SK-N-SH (cell line): ENCODE measurements at regions not wholly inside any gene's neighbourhood (a gene's known extent, or its start where the extent isn't known, plus 50 kb on each side); places are given as distances from the start of the nearest gene placed in this dataset.

ENCODE experiments used
- CTCF ChIA-PET: fragments of 300-600, 350-600 bp; formaldehyde crosslinking; extraction: SDS; loops from one replicate; lab custom pipeline; 2021; lab: Yijun Ruan, JAX
- POLR2A ChIA-PET: fragments of 350-600 bp; sonication (Branson Sonifier 250); formaldehyde crosslinking; extraction: SDS; loops from one replicate; lab custom pipeline; 2020; ENCODE audit warnings: antibody characterized with exemption, inconsistent platforms; lab: Yijun Ruan, JAX
- DNase-seq: peaks from one replicate; pipeline ENCODE4 v3.0.0; 2012
- H2AFZ ChIP-seq: fragments of 200-600 bp; sonication (generic); 2 replicates; pipeline ENCODE4 v1.8.1; 2016; ENCODE audit warnings: antibody characterized with exemption, mild to moderate bottlenecking, low read depth
- H3F3A ChIP-seq: fragments of 200-600 bp; sonication (generic); replicated peaks from 2 replicates; pipeline ENCODE3; 2016; ENCODE audit warnings: antibody characterized with exemption, mild to moderate bottlenecking; ENCODE audit not compliant: insufficient read depth
- H3K27ac ChIP-seq, 2 experiments: fragments of 200-500 bp in 1 of 2; fragments of 200-600 bp in 1 of 2; sonication (Bioruptor generic) in 1 of 2; sonication (generic), shearing (Covaris generic) in 1 of 2; 2 replicates each; pipeline versions ENCODE4 v1.5.1 to v1.6.1; 2014 to 2016; ENCODE audit warnings: low read depth in 2 of 2, inconsistent platforms in 1 of 2, low read length in 1 of 2, mild to moderate bottlenecking in 1 of 2, mixed read lengths in 1 of 2
- H3K27me3 ChIP-seq: fragments of 200-600 bp; sonication (generic), shearing (Covaris generic); 2 replicates; pipeline ENCODE4 v1.6.1; 2016; ENCODE audit warnings: mixed run types; ENCODE audit not compliant: insufficient read depth
- H3K36me3 ChIP-seq, 2 experiments: fragments of 200-500 bp in 1 of 2; fragments of 200-600 bp in 1 of 2; sonication (Bioruptor generic) in 1 of 2; sonication (generic) in 1 of 2; replicated peaks in 1 of 2; 2 replicates each; pipeline versions ENCODE3 to v1.5.1; 2014 to 2016; ENCODE audit warnings: low read length in 1 of 2, mild to moderate bottlenecking in 1 of 2; ENCODE audit not compliant: insufficient read depth in 2 of 2, control insufficient read depth in 1 of 2
- H3K4me1 ChIP-seq, 2 experiments: fragments of 200-500 bp in 1 of 2; fragments of 200-600 bp in 1 of 2; sonication (Bioruptor generic) in 1 of 2; sonication (generic), shearing (Covaris generic) in 1 of 2; 2 replicates each; pipeline versions ENCODE4 v1.5.1 to v1.6.1; 2014 to 2016; ENCODE audit warnings: low read depth in 1 of 2, low read length in 1 of 2, mixed run types in 1 of 2; ENCODE audit not compliant: insufficient read depth in 2 of 2, control insufficient read depth in 1 of 2
- H3K4me2 ChIP-seq: fragments of 200-600 bp; sonication (generic), shearing (Covaris generic); 2 replicates; pipeline ENCODE4 v1.6.1; 2017; ENCODE audit warnings: mixed run types
- H3K4me3 ChIP-seq, 2 experiments: fragments of 200-500 bp in 1 of 2; fragments of 200-600 bp in 1 of 2; sonication (Bioruptor generic) in 1 of 2; sonication (generic), shearing (Covaris generic) in 1 of 2; 2 replicates each; pipeline versions ENCODE4 v1.5.1 to v1.8.1; 2014 to 2016; ENCODE audit warnings: low read depth in 2 of 2, inconsistent platforms in 1 of 2, low read length in 1 of 2, mild to moderate bottlenecking in 1 of 2, mixed read lengths in 1 of 2, moderate library complexity in 1 of 2
- H3K79me2 ChIP-seq: fragments of 200-600 bp; sonication (generic); 2 replicates; pipeline ENCODE4 v1.8.1; 2017; ENCODE audit warnings: mild to moderate bottlenecking; ENCODE audit not compliant: insufficient read depth
- H3K9ac ChIP-seq: fragments of 200-600 bp; sonication (generic); 2 replicates; pipeline ENCODE4 v1.6.1; 2017; ENCODE audit warnings: mixed run types
- H3K9me2 ChIP-seq: fragments of 200-600 bp; sonication (generic); 2 replicates; pipeline ENCODE4 v1.6.1; 2017; ENCODE audit warnings: mixed run types
- H3K9me3 ChIP-seq: fragments of 200-600 bp; sonication (generic); 2 replicates; pipeline ENCODE4 v1.6.1; 2017; ENCODE audit warnings: mixed run types, mild to moderate bottlenecking, moderate library complexity
- H4K20me1 ChIP-seq: fragments of 200-600 bp; sonication (generic); 2 replicates; pipeline ENCODE4 v1.6.1; 2017; ENCODE audit warnings: mild to moderate bottlenecking, mixed run types; ENCODE audit not compliant: insufficient read depth
- EP300 ChIP-seq, 2 experiments: IDR thresholded peaks; 2 replicates each; pipeline versions ENCODE4 v1.4.0 to v1.6.1; 2012; ENCODE audit warnings: borderline replicate concordance in 1 of 2, low read depth in 1 of 2, low read length in 1 of 2
- FOSL2 ChIP-seq: IDR thresholded peaks from 2 replicates; pipeline ENCODE4 v1.4.0; 2012; ENCODE audit warnings: low read depth, mild to moderate bottlenecking, moderate library complexity, borderline replicate concordance
- GABPA ChIP-seq: IDR thresholded peaks from 2 replicates; pipeline ENCODE4 v1.4.0; 2012; ENCODE audit warnings: low read depth, mild to moderate bottlenecking
- GATA2 ChIP-seq: sonication (generic); formaldehyde crosslinking; IDR thresholded peaks from 2 replicates; pipeline ENCODE4 v1.5.0; 2020; ENCODE audit warnings: mild to moderate bottlenecking, missing genetic modification reagents
- IRF3 ChIP-seq: fragments of 150-350 bp; IDR thresholded peaks from 2 replicates; pipeline ENCODE4 v1.6.1; 2016; ENCODE audit warnings: mild to moderate bottlenecking, low read depth, low read length
- JUND ChIP-seq: IDR thresholded peaks from 2 replicates; pipeline ENCODE4 v1.4.0; 2012
- MEF2A ChIP-seq: IDR thresholded peaks from 2 replicates; pipeline ENCODE4 v1.4.0; 2012; ENCODE audit warnings: low read depth, borderline replicate concordance
- POLR2AphosphoS5 ChIP-seq: IDR thresholded peaks from 2 replicates; pipeline ENCODE4 v1.6.1; 2012; ENCODE audit warnings: low read depth, low read length
- REST ChIP-seq: IDR thresholded peaks from 2 replicates; pipeline ENCODE4 v1.6.1; 2012; ENCODE audit warnings: mild to moderate bottlenecking, low read depth, low read length, moderate library complexity
- TAF1 ChIP-seq: IDR thresholded peaks from 2 replicates; pipeline ENCODE4 v1.6.1; 2012; ENCODE audit warnings: low read depth, mild to moderate bottlenecking, low read length, moderate library complexity, borderline replicate concordance
- TEAD4 ChIP-seq: IDR thresholded peaks from 2 replicates; pipeline ENCODE4 v1.4.0; 2012; ENCODE audit warnings: mild to moderate bottlenecking, borderline replicate concordance; ENCODE audit not compliant: insufficient read depth
- YY1 ChIP-seq: IDR thresholded peaks from 2 replicates; pipeline ENCODE4 v1.4.0; 2012; ENCODE audit warnings: low read depth, mild to moderate bottlenecking
- WGBS: methylation state at CpG from one replicate; pipeline ENCODE4 v1.1.6; 2017; ENCODE audit warnings: low lambda C conversion rate; 5-methylcytosine and 5-hydroxymethylcytosine counted together
- TF ChIP-seq, protein P1 (sequence below): IDR thresholded peaks from 2 replicates; pipeline ENCODE4; 2012
- TF ChIP-seq, protein P2 (sequence below): IDR thresholded peaks from 2 replicates; pipeline ENCODE4 v1.4.0; 2012; ENCODE audit warnings: low read depth, borderline replicate concordance
- TF ChIP-seq, protein P3 (sequence below): fragments of 150-350 bp; IDR thresholded peaks from 2 replicates; pipeline ENCODE4 v1.6.1; 2017; ENCODE audit warnings: antibody characterized with exemption, low read length, low read depth, borderline replicate concordance
- TF ChIP-seq, protein P4 (sequence below): fragments of 200-600 bp; sonication (generic); IDR thresholded peaks from 2 replicates; pipeline ENCODE4 v1.6.1; 2017; ENCODE audit warnings: antibody characterized with exemption, mild to moderate bottlenecking, moderate library complexity

- WGBS = 94% methylated on average over 12 of the region's 12 CpGs
- POLR2A ChIA-PET = no interaction called here
- TF ChIP-seq IRF3 = no peak
- TF ChIP-seq, all 33 proteins: peak for 0
- H3K36me3 ChIP-seq = no peaks in the 10 kb centered on the region
- H2AFZ ChIP-seq = no peak overlapping the region
- peaks cover 0 to 5% of the 10 kb centered on the region in 2 experiments; a peak in 1 of 4 replicates for H3K4me1 ChIP-seq
- H3K4me2 ChIP-seq = no peak overlapping the region
- no peak overlapping the region for H3K4me3 ChIP-seq
- no peaks in the 10 kb centered on the region for H3K9me2 ChIP-seq
- no peaks in the 10 kb centered on the region for H4K20me1 ChIP-seq
- CTCF ChIA-PET = no interaction called here
- no peaks in the 10 kb centered on the region for H3K79me2 ChIP-seq
- DNase-seq = no peak
- peaks cover 9% of the 10 kb centered on the region for H3F3A ChIP-seq
- no peak overlapping the region for H3K9ac ChIP-seq
- no peak overlapping the region for H3K27ac ChIP-seq
- H3K27me3 ChIP-seq = no peaks in the 10 kb centered on the region
- no peaks in the 10 kb centered on the region for H3K9me3 ChIP-seq
These were observed 220.8 kb downstream of the BCAS1 start for GRCh38 chr20:53849471-53850059.

DNA sequence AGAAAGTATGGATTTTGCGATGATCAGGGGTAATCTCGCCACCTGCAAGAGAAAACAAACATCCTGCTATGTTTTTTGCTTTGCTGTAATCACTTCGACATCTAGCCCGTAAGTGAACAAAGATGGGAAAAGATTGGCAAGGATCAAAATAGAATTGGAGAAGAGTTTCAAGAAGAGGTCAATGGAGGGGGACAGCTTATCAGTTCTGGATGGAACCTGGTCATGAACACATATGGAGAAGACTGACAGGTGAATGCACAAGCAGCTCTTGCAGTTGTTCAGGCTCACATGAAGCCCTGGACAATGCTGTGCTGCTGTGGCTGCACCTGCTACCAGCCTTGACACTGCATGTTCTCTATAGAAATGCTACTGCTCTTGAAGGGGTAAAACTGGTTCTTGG is 222.1 kb downstream of the BCAS1 start:
- Histone ChIP-seq H3F3A (peaks cover 16% of the 10 kb centered on the region), H3K9me3 (no peaks in the 10 kb centered on the region), H2AFZ (0 out of 2 replicates have a peak overlapping the region, but pooled peaks have one; percentile 30), H3K9ac (no peak overlapping the region), H3K36me3 (no peaks in the 10 kb centered on the region), H3K4me1 (peaks cover 0 to 5% of the 10 kb centered on the region in 2 experiments; a peak in 1 of 4 replicates), H3K27me3 (no peaks in the 10 kb centered on the region), H3K9me2 (no peaks in the 10 kb centered on the region), H3K4me2 (no peak overlapping the region), H3K4me3 (no peak overlapping the region), H4K20me1 (no peaks in the 10 kb centered on the region), H3K79me2 (no peaks in the 10 kb centered on the region), H3K27ac (no peak overlapping the region)
- ChIA-PET POLR2A (no interaction called here), CTCF (interaction anchor here (1.6 kb wide), 1 partner anchor 18 kb away, joined by 4 read pairs; no protein-coding TSS in a partner anchor)
- WGBS = 94% methylated on average over 4 of the region's 4 CpGs
- no peak for DNase-seq
- TF ChIP-seq POLR2AphosphoS5 (no peak), GATA2 (CRISPR knock-in tag) (no peak), YY1 (no peak), TAF1 (no peak), JUND (no peak), EP300 (IDR thresholded peaks at IDR 0.05; ENCODE audit: borderline replicate concordance in 1 of 2, low read depth in 1 of 2, low read length in 1 of 2) (no peak), FOSL2 (no peak), TEAD4 (no peak), GABPA (no peak), MEF2A (no peak), REST (no peak)
- TF ChIP-seq, protein P1, sequence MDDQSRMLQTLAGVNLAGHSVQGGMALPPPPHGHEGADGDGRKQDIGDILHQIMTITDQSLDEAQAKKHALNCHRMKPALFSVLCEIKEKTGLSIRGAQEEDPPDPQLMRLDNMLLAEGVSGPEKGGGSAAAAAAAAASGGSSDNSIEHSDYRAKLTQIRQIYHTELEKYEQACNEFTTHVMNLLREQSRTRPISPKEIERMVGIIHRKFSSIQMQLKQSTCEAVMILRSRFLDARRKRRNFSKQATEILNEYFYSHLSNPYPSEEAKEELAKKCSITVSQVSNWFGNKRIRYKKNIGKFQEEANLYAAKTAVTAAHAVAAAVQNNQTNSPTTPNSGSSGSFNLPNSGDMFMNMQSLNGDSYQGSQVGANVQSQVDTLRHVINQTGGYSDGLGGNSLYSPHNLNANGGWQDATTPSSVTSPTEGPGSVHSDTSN = no peak
- TF ChIP-seq, protein P2, sequence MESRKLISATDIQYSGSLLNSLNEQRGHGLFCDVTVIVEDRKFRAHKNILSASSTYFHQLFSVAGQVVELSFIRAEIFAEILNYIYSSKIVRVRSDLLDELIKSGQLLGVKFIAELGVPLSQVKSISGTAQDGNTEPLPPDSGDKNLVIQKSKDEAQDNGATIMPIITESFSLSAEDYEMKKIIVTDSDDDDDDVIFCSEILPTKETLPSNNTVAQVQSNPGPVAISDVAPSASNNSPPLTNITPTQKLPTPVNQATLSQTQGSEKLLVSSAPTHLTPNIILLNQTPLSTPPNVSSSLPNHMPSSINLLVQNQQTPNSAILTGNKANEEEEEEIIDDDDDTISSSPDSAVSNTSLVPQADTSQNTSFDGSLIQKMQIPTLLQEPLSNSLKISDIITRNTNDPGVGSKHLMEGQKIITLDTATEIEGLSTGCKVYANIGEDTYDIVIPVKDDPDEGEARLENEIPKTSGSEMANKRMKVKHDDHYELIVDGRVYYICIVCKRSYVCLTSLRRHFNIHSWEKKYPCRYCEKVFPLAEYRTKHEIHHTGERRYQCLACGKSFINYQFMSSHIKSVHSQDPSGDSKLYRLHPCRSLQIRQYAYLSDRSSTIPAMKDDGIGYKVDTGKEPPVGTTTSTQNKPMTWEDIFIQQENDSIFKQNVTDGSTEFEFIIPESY = no peak
- TF ChIP-seq, protein P3, sequence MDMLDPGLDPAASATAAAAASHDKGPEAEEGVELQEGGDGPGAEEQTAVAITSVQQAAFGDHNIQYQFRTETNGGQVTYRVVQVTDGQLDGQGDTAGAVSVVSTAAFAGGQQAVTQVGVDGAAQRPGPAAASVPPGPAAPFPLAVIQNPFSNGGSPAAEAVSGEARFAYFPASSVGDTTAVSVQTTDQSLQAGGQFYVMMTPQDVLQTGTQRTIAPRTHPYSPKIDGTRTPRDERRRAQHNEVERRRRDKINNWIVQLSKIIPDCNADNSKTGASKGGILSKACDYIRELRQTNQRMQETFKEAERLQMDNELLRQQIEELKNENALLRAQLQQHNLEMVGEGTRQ = no peak
- TF ChIP-seq, protein P4, sequence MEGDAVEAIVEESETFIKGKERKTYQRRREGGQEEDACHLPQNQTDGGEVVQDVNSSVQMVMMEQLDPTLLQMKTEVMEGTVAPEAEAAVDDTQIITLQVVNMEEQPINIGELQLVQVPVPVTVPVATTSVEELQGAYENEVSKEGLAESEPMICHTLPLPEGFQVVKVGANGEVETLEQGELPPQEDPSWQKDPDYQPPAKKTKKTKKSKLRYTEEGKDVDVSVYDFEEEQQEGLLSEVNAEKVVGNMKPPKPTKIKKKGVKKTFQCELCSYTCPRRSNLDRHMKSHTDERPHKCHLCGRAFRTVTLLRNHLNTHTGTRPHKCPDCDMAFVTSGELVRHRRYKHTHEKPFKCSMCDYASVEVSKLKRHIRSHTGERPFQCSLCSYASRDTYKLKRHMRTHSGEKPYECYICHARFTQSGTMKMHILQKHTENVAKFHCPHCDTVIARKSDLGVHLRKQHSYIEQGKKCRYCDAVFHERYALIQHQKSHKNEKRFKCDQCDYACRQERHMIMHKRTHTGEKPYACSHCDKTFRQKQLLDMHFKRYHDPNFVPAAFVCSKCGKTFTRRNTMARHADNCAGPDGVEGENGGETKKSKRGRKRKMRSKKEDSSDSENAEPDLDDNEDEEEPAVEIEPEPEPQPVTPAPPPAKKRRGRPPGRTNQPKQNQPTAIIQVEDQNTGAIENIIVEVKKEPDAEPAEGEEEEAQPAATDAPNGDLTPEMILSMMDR = no peak
